ENCODE measurements at regions not wholly inside any gene's neighbourhood (a gene's known extent, or its start where the extent isn't known, plus 50 kb on each side); places are given as distances from the start of the nearest gene placed in this dataset.
"Not testable (repeated sequence)": the region's sequence is repeated elsewhere in the genome, so short reads cannot be mapped to it uniquely, and the experiment has no call there.

- no peak for DNase-seq
- no peak overlapping the region for H3K27ac ChIP-seq
- H3K4me1 ChIP-seq (replicated peaks in 1 of 2) = no peaks in the 10 kb centered on the region
- H3K4me3 ChIP-seq = peak overlapping the region in 1 of 4 donors; percentile 51
- no peak for TF ChIP-seq POLR2A (IDR thresholded peaks at IDR 0.05)
- TF ChIP-seq CTCF (IDR thresholded peaks at IDR 0.05) = no peak
- H3K36me3 ChIP-seq (replicated peaks in 1 of 2) = no peaks in the 10 kb centered on the region
- H3K9me3 ChIP-seq (replicated peaks in 1 of 3) = no peaks in the 10 kb centered on the region
- 19 to 31% (median 24%) methylated on average over 7 of the region's 7 CpGs for WGBS, 4 donors
- no peaks in the 10 kb centered on the region for H3K27me3 ChIP-seq
- intact Hi-C loops (cut with DNase I) = no loop called here
Observed at GRCh38 chr3:181486141-181486885, 225.4 kb upstream of the SOX2 start.

- TF ChIP-seq POLR2A (IDR thresholded peaks at IDR 0.05) = no peak
- no peak for TF ChIP-seq CTCF (IDR thresholded peaks at IDR 0.05)
- Histone ChIP-seq H3K4me3 (no peak overlapping the region), H3K27ac (no peak overlapping the region), H3K4me1 (replicated peaks in 1 of 2) (no peaks in the 10 kb centered on the region), H3K27me3 (no peaks in the 10 kb centered on the region), H3K36me3 (replicated peaks in 1 of 2) (no peaks in the 10 kb centered on the region), H3K9me3 (replicated peaks in 1 of 3) (no peaks in the 10 kb centered on the region)
- intact Hi-C loops (cut with DNase I) = no loop called here
- 72 to 95% (median 87%) methylated on average over 1 of the region's 1 CpG for WGBS, 4 donors
- no peak for DNase-seq
Observed at GRCh38 chr3:181484026-181484425, 227.7 kb upstream of the SOX2 start.

GRCh38 chr3:181475146-181475545, 236.6 kb upstream of the SOX2 start:
- intact Hi-C loops (cut with DNase I) = not testable (repeated sequence)

GRCh38 chr3:181470349-181470748, 241.4 kb upstream of the SOX2 start:
- Histone ChIP-seq H3K27ac (no peak overlapping the region), H3K4me1 (replicated peaks in 1 of 2) (no peaks in the 10 kb centered on the region), H3K36me3 (replicated peaks in 1 of 2) (no peaks in the 10 kb centered on the region), H3K27me3 (no peaks in the 10 kb centered on the region), H3K4me3 (no peak overlapping the region), H3K9me3 (replicated peaks in 1 of 3) (no peaks in the 10 kb centered on the region)
- intact Hi-C loops (cut with DNase I) = no loop called here
- 85 to 94% (median 91%) methylated on average over 1 of the region's 1 CpG for WGBS, 4 donors
- TF ChIP-seq CTCF (IDR thresholded peaks at IDR 0.05) = no peak
- no peak for TF ChIP-seq POLR2A (IDR thresholded peaks at IDR 0.05)
- DNase-seq = no peak

More at GRCh38 chr3:181475146-181475545, 236.6 kb upstream of the SOX2 start:
- DNase-seq; H3K36me3 ChIP-seq (replicated peaks in 1 of 2); H3K4me1 ChIP-seq (replicated peaks in 1 of 2); H3K4me3 ChIP-seq; H3K27ac ChIP-seq; H3K9me3 ChIP-seq (replicated peaks in 1 of 3); H3K27me3 ChIP-seq: not testable (repeated sequence)
- 59 to 87% (median 77%) methylated on average over 1 of the region's 1 CpG for WGBS, 4 donors

Data from adrenal gland (tissue), 9 donors.